CD4-positive, alpha-beta T cell (primary cell): ENCODE measurements at regions not wholly inside any gene's neighbourhood (a gene's known extent, or its start where the extent isn't known, plus 50 kb on each side); places are given as distances from the start of the nearest gene placed in this dataset.

Experiments used
- ATAC-seq: fragments of 200-7000 bp; cut with Tn5 transposase; one replicate; pipeline ENCODE4 v1.10.0; 2022; ENCODE audit warnings: mild to moderate bottlenecking; ENCODE audit not compliant: poor library complexity
- CTCF ChIA-PET: fragments of 350-600 bp; sonication (Branson Sonifier 250); formaldehyde crosslinking; loops from one replicate; lab custom pipeline; 2021; ENCODE audit warnings: antibody characterized with exemption, inconsistent platforms; lab: Charles Lee
- POLR2A ChIA-PET: fragments of 350-600 bp; sonication (Branson Sonifier 250); formaldehyde crosslinking; loops from one replicate; lab custom pipeline; 2021; ENCODE audit warnings: antibody characterized with exemption, inconsistent platforms; lab: Charles Lee
- DNase-seq, 14 experiments: peaks; one replicate each; pipeline ENCODE4 v3.0.0-alpha.2; 2013 to 2020; ENCODE audit warnings: mixed read lengths in 2 of 14
- H3K27ac ChIP-seq, 2 donors: one replicate each; pipeline versions ENCODE4 v1.5.1 to v1.7.0; 2013; ENCODE audit warnings: low read length in 2 of 2, low read depth in 1 of 2, mild to moderate bottlenecking in 1 of 2
- H3K27me3 ChIP-seq, 2 experiments: 1 replicate in 1 of 2; 2 replicates in 1 of 2; pipeline versions ENCODE4 v1.6.1 to v1.7.0; 2013; ENCODE audit warnings: low read length in 2 of 2, control low read depth in 1 of 2, mild to moderate bottlenecking in 1 of 2, moderate library complexity in 1 of 2; ENCODE audit not compliant: insufficient read depth in 2 of 2, control insufficient read depth in 1 of 2
- H3K36me3 ChIP-seq: one replicate; pipeline ENCODE4 v1.6.1; 2013; ENCODE audit warnings: low read length, control low read depth; ENCODE audit not compliant: insufficient read depth
- H3K4me1 ChIP-seq: one replicate; pipeline ENCODE4 v1.6.1; 2013; ENCODE audit warnings: low read length, control low read depth; ENCODE audit not compliant: insufficient read depth
- H3K4me3 ChIP-seq: one replicate; pipeline ENCODE4 v1.5.1; 2013; ENCODE audit warnings: mild to moderate bottlenecking, low read length, moderate library complexity
- H3K9me3 ChIP-seq, 2 experiments: 1 replicate in 1 of 2; 2 replicates in 1 of 2; pipeline versions ENCODE4 v1.6.1 to v1.7.0; 2013; ENCODE audit warnings: low read length in 2 of 2, mild to moderate bottlenecking in 2 of 2, control low read depth in 1 of 2, moderate library complexity in 1 of 2; ENCODE audit not compliant: control insufficient read depth in 1 of 2, insufficient read depth in 1 of 2
- H3K27ac Mint-ChIP-seq: one replicate; pipeline ENCODE4 v1.8.0; 2020; ENCODE audit warnings: mixed read lengths
- H3K27me3 Mint-ChIP-seq: one replicate; pipeline ENCODE4 v1.8.0; 2021; ENCODE audit warnings: mixed read lengths
- H3K36me3 Mint-ChIP-seq: one replicate; pipeline ENCODE4 v1.8.0; 2021; ENCODE audit warnings: low read depth, mixed read lengths
- H3K4me1 Mint-ChIP-seq: one replicate; pipeline ENCODE4 v1.8.0; 2021; ENCODE audit warnings: low read depth, mixed read lengths
- H3K4me3 Mint-ChIP-seq: one replicate; pipeline ENCODE4 v1.8.0; 2020; ENCODE audit warnings: mild to moderate bottlenecking, mixed read lengths
- H3K9me3 Mint-ChIP-seq: one replicate; pipeline ENCODE4 v1.8.0; 2020; ENCODE audit warnings: mixed read lengths
- CTCF ChIP-seq: fragments of 200-600 bp; IDR thresholded peaks from one replicate; pipeline ENCODE4 v1.8.0; 2022; ENCODE audit warnings: antibody characterized with exemption, mild to moderate bottlenecking
- intact Hi-C, 2 experiments: fragments of 100-400 bp; cut with DNase I in 1 of 2; cut with micrococcal nuclease in 1 of 2; formaldehyde crosslinking; loops; one replicate each; pipeline versions ENCODE4 v1.15.1 to v1.9.0; 2023 to 2025; cut with DNase I, micrococcal nuclease

- intact Hi-C loops, result no loop called here
- ChIA-PET POLR2A (no interaction called here), CTCF (no interaction called here)
- Mint-ChIP-seq H3K27me3 (peaks cover 5% of the 10 kb centered on the region), H3K36me3 (no peaks in the 10 kb centered on the region), H3K4me3 (no peak overlapping the region), H3K27ac (no peak overlapping the region), H3K9me3 (no peaks in the 10 kb centered on the region), H3K4me1 (no peaks in the 10 kb centered on the region)
- H3K4me3 ChIP-seq, result no peak overlapping the region
- H3K4me1 ChIP-seq, result no peaks in the 10 kb centered on the region
- no peak for ATAC-seq
- TF ChIP-seq CTCF, result no peak
- no peak for DNase-seq
- no peaks in the 10 kb centered on the region for H3K9me3 ChIP-seq
- no peak overlapping the region for H3K27ac ChIP-seq
- no peaks in the 10 kb centered on the region for H3K27me3 ChIP-seq
- H3K36me3 ChIP-seq, result no peaks in the 10 kb centered on the region
These were observed 278.3 kb upstream of the NRIP1 start for GRCh38 chr21:15343066-15343465.

GRCh38 chr21:15352009-15352408 lies 287.2 kb upstream of the NRIP1 start:
- intact Hi-C loops, result no loop called here
- no peaks in the 10 kb centered on the region for H3K27me3 Mint-ChIP-seq
- ChIA-PET CTCF (no interaction called here), POLR2A (no interaction called here)
- TF ChIP-seq CTCF, result no peak
- Histone ChIP-seq H3K4me3 (no peak overlapping the region), H3K9me3 (no peaks in the 10 kb centered on the region), H3K27ac (no peak overlapping the region), H3K36me3 (no peaks in the 10 kb centered on the region), H3K4me1 (no peaks in the 10 kb centered on the region), H3K27me3 (no peaks in the 10 kb centered on the region)
- no peaks in the 10 kb centered on the region for H3K36me3 Mint-ChIP-seq
- no peak for DNase-seq
- no peak overlapping the region for H3K4me3 Mint-ChIP-seq
- peaks cover 11% of the 10 kb centered on the region for H3K4me1 Mint-ChIP-seq
- ATAC-seq, result no peak
- H3K27ac Mint-ChIP-seq, result no peak overlapping the region
- no peaks in the 10 kb centered on the region for H3K9me3 Mint-ChIP-seq

- Mint-ChIP-seq H3K4me3 (no peak overlapping the region), H3K27ac (no peak overlapping the region), H3K9me3 (no peaks in the 10 kb centered on the region), H3K27me3 (no peaks in the 10 kb centered on the region), H3K4me1 (peaks cover 11% of the 10 kb centered on the region), H3K36me3 (no peaks in the 10 kb centered on the region)
- H3K4me3 ChIP-seq, result no peak overlapping the region
- no peaks in the 10 kb centered on the region for H3K36me3 ChIP-seq
- intact Hi-C loops, result no loop called here
- no peaks in the 10 kb centered on the region for H3K4me1 ChIP-seq
- no peak for TF ChIP-seq CTCF
- no peaks in the 10 kb centered on the region for H3K9me3 ChIP-seq
- ChIA-PET POLR2A (no interaction called here), CTCF (no interaction called here)
- no peak overlapping the region for H3K27ac ChIP-seq
- ATAC-seq (no peak), DNase-seq (no peak)
- no peaks in the 10 kb centered on the region for H3K27me3 ChIP-seq
These were observed 288.7 kb upstream of the NRIP1 start for GRCh38 chr21:15353546-15353945.
